Progenitor cell of endocrine pancreas (in vitro differentiated cells): ENCODE measurements at regions not wholly inside any gene's neighbourhood (a gene's known extent, or its start where the extent isn't known, plus 50 kb on each side); places are given as distances from the start of the nearest gene placed in this dataset.

ENCODE experiments used
- DNase-seq: peaks from one replicate; pipeline ENCODE4 v3.0.0; 2021; ENCODE audit warnings: low spot score; ENCODE audit not compliant: unreplicated experiment
- H3K27ac Mint-ChIP-seq: 2 replicates; pipeline ENCODE4 v1.8.0; 2021; ENCODE audit warnings: mild to moderate bottlenecking, moderate library complexity, mixed read lengths
- H3K27me3 Mint-ChIP-seq: 2 replicates; pipeline ENCODE4 v1.8.0; 2021; ENCODE audit warnings: mixed read lengths
- H3K36me3 Mint-ChIP-seq: 2 replicates; pipeline ENCODE4 v1.8.0; 2022; ENCODE audit warnings: mixed read lengths; ENCODE audit not compliant: insufficient read depth
- H3K4me1 Mint-ChIP-seq: 2 replicates; pipeline ENCODE4 v1.8.0; 2021; ENCODE audit warnings: low read depth, mixed read lengths
- H3K4me3 Mint-ChIP-seq: 2 replicates; pipeline ENCODE4 v1.8.0; 2021; ENCODE audit warnings: low read depth, mild to moderate bottlenecking, moderate library complexity, mixed read lengths
- H3K9me3 Mint-ChIP-seq: 2 replicates; pipeline ENCODE4 v1.8.0; 2021; ENCODE audit warnings: low read depth, mixed read lengths
- TF ChIP-seq, protein P1 (sequence below): fragments of 200-600 bp; sonication (generic); IDR thresholded peaks from one replicate; pipeline ENCODE4 v1.5.0; 2021; ENCODE audit warnings: antibody characterized with exemption, mild to moderate bottlenecking; ENCODE audit not compliant: unreplicated experiment

DNA sequence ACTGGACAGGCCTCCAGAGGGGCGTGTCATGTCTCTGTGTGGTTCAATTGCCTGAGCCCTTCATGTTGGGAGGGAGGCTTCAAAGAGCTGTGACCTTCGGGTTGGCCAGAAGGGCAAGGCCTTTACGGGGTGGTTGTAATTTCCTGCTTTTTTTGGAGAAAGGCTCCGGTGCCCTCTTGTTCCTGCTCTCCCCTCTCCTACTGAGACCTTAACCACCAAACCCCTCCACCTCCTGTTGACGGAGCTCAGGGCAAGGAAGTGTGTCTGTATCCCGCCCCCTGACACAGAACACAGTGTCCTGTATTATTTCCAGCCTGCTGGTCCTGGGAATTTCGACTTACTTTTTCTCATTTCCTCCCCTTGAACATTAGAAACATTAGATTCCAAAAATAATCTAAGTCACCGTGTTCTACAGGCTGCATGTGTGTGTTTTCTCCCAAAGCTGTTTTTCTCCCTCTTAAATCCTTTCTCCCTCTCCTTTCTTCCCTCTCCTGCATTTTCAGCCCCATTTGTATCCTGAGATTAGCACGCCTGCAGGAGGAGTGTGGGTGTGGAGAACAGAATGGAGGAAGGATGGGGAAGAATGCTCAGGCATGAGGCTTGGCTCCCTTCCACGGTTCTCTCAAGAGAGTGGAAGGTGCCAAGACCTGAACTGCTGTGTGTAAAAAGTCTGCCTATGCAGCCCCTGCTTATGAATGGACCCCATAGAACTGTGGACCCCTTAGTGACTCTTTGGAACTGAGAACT lies 285.4 kb upstream of the ROPN1 start:
- TF ChIP-seq, protein P1, sequence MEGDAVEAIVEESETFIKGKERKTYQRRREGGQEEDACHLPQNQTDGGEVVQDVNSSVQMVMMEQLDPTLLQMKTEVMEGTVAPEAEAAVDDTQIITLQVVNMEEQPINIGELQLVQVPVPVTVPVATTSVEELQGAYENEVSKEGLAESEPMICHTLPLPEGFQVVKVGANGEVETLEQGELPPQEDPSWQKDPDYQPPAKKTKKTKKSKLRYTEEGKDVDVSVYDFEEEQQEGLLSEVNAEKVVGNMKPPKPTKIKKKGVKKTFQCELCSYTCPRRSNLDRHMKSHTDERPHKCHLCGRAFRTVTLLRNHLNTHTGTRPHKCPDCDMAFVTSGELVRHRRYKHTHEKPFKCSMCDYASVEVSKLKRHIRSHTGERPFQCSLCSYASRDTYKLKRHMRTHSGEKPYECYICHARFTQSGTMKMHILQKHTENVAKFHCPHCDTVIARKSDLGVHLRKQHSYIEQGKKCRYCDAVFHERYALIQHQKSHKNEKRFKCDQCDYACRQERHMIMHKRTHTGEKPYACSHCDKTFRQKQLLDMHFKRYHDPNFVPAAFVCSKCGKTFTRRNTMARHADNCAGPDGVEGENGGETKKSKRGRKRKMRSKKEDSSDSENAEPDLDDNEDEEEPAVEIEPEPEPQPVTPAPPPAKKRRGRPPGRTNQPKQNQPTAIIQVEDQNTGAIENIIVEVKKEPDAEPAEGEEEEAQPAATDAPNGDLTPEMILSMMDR, result no peak
- Mint-ChIP-seq H3K27ac (no peak overlapping the region), H3K36me3 (no peaks in the 10 kb centered on the region), H3K9me3 (no peaks in the 10 kb centered on the region), H3K27me3 (no peaks in the 10 kb centered on the region), H3K4me3 (no peak overlapping the region), H3K4me1 (peaks cover 3% of the 10 kb centered on the region)
- DNase-seq, result no peak

DNA sequence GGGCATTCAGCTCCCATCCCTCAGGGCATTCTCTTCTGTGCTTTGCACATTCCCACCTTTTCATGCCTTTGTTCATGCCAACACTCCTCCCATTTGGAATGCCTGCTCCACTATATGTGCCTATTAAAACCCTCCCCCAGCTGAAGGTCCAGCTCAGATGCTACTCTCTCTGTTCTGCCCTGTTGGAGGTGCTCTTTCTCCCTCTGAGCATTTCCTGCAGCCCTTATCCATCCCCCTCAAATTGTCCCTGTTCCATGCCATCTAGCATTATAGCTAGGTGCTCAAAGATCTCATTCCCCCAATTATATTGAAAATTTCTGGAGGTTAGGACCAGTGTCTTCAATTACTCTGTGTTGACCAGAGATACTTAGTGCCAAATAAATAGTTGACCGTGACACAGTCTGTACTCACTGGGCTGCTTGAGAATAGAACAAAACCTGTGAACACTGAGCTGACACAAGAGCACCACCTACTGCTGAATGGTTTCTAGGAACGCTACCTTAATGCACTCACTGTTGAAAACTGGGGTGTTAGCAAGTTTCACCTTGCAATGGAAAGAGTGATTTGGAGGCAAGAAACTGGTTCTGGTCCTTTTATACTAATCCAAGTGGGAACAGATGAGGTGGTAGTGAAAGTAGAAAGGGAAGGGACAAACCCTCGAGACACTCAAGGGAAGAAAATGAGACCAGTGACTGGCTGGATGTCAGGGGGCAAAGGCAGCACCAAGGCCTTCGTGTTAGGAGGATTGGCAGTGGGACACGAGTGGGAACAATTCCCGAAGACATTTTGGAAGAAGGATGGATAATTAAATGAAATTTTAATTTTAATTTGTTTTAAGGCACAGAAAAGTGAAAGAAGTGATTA lies 289.8 kb upstream of the ROPN1 start:
- Mint-ChIP-seq H3K27ac (no peak overlapping the region), H3K36me3 (no peaks in the 10 kb centered on the region), H3K27me3 (no peaks in the 10 kb centered on the region), H3K9me3 (no peaks in the 10 kb centered on the region), H3K4me3 (no peak overlapping the region), H3K4me1 (no peaks in the 10 kb centered on the region)
- DNase-seq, result no peak
- TF ChIP-seq, protein P1, result peak; percentile 56

DNA sequence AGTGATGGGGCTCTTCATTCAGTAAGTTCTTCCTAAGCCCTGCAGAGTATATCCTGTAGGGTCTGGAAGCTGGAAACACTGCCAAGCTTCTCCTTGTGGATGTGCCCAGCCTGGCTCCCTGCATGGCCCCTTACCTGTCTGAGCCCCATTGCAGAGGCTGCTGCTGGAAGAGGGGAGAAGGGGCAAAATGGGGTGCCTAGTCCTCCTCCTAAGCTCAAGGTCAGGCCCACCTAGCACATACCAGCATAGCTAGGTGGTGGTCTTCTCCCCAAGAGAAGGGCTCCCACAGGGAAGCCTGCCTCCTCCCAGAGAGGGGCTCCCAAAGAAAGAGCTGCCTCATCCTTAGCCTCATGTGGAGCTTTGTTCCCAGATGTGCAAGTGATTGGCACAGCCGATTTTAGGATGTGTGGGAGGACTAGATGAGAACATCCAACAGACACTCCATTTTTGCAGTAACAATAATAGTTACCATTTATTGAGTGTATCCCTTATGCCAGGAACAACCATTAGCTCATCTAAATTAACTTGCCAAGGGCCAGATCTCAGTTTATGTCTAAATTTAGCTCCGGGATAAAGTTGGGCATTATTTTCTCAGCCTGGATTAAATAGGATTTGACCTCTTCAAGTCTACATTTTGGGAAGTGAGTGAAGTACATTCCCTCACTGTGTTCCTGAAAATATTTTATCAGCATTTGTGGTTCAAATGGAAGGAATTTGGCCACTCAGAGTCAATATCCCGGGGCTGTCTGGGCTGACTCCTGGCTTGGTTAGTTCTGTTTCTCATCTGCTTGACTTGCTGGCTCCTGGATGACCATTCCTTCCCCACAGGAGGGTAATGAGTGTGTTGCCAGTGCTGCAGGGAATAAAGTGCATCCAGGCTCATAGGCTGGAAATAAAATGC lies 291.1 kb upstream of the ROPN1 start:
- TF ChIP-seq, protein P1, result no peak
- no peaks in the 10 kb centered on the region for H3K27me3 Mint-ChIP-seq
- DNase-seq, result no peak
- no peak overlapping the region for H3K4me3 Mint-ChIP-seq
- H3K4me1 Mint-ChIP-seq, result no peaks in the 10 kb centered on the region
- H3K36me3 Mint-ChIP-seq, result no peaks in the 10 kb centered on the region
- no peaks in the 10 kb centered on the region for H3K9me3 Mint-ChIP-seq
- no peak overlapping the region for H3K27ac Mint-ChIP-seq

DNA sequence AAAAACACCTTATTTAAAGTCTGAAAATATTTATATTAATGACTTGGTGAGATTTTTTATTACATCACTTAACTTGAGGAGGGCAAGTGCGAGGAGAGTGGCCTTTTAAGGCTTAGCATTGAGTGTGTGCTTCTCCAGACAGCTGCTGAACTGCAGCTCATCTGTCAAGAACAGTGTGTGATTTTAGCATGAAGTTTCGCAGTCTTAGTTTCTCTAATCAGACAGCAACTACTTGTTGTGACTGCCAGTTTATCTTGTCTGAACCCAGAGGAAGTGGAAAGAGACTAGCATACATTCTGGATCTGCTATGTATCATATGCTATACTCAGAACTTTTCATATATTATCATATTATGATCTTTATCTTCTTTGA lies 291.7 kb upstream of the ROPN1 start:
- peaks cover 6% of the 10 kb centered on the region for H3K9me3 Mint-ChIP-seq
- TF ChIP-seq, protein P1, result no peak
- DNase-seq, result no peak
- no peak overlapping the region for H3K4me3 Mint-ChIP-seq
- no peaks in the 10 kb centered on the region for H3K27me3 Mint-ChIP-seq
- peaks cover 2% of the 10 kb centered on the region for H3K36me3 Mint-ChIP-seq
- no peak overlapping the region for H3K27ac Mint-ChIP-seq
- H3K4me1 Mint-ChIP-seq, result no peaks in the 10 kb centered on the region

DNA sequence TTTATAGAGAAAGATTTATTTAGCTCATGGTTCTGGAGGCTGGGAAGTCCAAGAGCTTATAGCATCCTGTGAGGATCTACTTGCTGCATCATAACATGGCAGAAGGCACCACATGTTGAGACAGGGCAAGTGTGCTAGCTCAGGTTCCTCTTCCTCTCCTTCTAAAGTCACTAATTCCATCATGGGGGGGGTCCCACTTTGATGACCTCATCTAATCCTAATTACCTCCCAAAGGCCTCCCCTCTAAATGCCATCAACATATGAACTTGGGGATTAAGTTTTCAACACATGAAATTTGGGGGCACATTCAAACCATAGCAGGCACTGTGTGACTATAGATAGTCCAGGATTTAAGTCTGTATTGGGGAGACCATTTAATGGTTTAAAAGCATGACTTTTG lies 297.1 kb upstream of the ROPN1 start:
- Mint-ChIP-seq H3K27me3 (no peaks in the 10 kb centered on the region), H3K4me1 (no peaks in the 10 kb centered on the region), H3K4me3 (no peak overlapping the region), H3K36me3 (peaks cover 2% of the 10 kb centered on the region), H3K9me3 (peaks cover 6% of the 10 kb centered on the region), H3K27ac (no peak overlapping the region)
- no peak for DNase-seq
- TF ChIP-seq, protein P1, result no peak
